GM23248 (cell line): ENCODE measurements at regions not wholly inside any gene's neighbourhood (a gene's known extent, or its start where the extent isn't known, plus 50 kb on each side); places are given as distances from the start of the nearest gene placed in this dataset.
"Not testable (repeated sequence)": the region's sequence is repeated elsewhere in the genome, so short reads cannot be mapped to it uniquely, and the experiment has no call there.

Source experiments
- DNase-seq: peaks from one replicate; pipeline ENCODE4 v3.0.0-alpha.2; 2015
- H2AFZ ChIP-seq: fragments of 200-600 bp; sonication (generic); 2 replicates; pipeline ENCODE4 v1.6.1; 2016; ENCODE audit warnings: antibody characterized with exemption
- H3F3A ChIP-seq: fragments of 200-600 bp; sonication (generic); 2 replicates; pipeline ENCODE4 v1.6.1; 2016; ENCODE audit warnings: mild to moderate bottlenecking, antibody characterized with exemption, mixed run types; ENCODE audit not compliant: insufficient read depth
- H3K27ac ChIP-seq: fragments of 200-600 bp; sonication (generic); 2 replicates; pipeline ENCODE4 v1.5.1; 2016; ENCODE audit warnings: mild to moderate bottlenecking
- H3K27me3 ChIP-seq: fragments of 200-600 bp; sonication (generic); replicated peaks from 2 replicates; pipeline ENCODE4 v1.6.1; 2016; ENCODE audit warnings: mild to moderate bottlenecking; ENCODE audit not compliant: insufficient read depth
- H3K36me3 ChIP-seq: fragments of 200-600 bp; sonication (generic); 2 replicates; pipeline ENCODE4 v1.6.1; 2016; ENCODE audit warnings: low read depth, mild to moderate bottlenecking
- H3K4me1 ChIP-seq: fragments of 200-600 bp; sonication (generic); 2 replicates; pipeline ENCODE4 v1.6.1; 2016; ENCODE audit warnings: mild to moderate bottlenecking; ENCODE audit not compliant: insufficient read depth
- H3K4me2 ChIP-seq: fragments of 200-600 bp; sonication (generic); one replicate; pipeline ENCODE4 v1.6.1; 2016; ENCODE audit warnings: mild to moderate bottlenecking; ENCODE audit not compliant: unreplicated experiment
- H3K4me3 ChIP-seq: fragments of 200-600 bp; sonication (generic); 2 replicates; pipeline ENCODE4 v1.5.1; 2016; ENCODE audit warnings: mild to moderate bottlenecking
- H3K79me2 ChIP-seq: fragments of 200-600 bp; sonication (generic); 2 replicates; pipeline ENCODE4 v1.6.1; 2016; ENCODE audit warnings: mild to moderate bottlenecking; ENCODE audit not compliant: insufficient read depth
- H3K9ac ChIP-seq: fragments of 200-600 bp; sonication (generic); 2 replicates; pipeline ENCODE4 v1.6.1; 2016; ENCODE audit warnings: mild to moderate bottlenecking
- H3K9me2 ChIP-seq: fragments of 200-600 bp; sonication (generic); 2 replicates; pipeline ENCODE4 v1.6.1; 2016; ENCODE audit warnings: mixed run types, mild to moderate bottlenecking, moderate library complexity; ENCODE audit not compliant: insufficient read depth
- H3K9me3 ChIP-seq: fragments of 200-600 bp; sonication (generic); one replicate; pipeline ENCODE4 v1.6.1; 2017; ENCODE audit warnings: low read depth
- H4K20me1 ChIP-seq: fragments of 200-600 bp; sonication (generic); 2 replicates; pipeline ENCODE4 v1.6.0; 2016; ENCODE audit not compliant: insufficient read depth
- EZH2 ChIP-seq: fragments of 200-600 bp; sonication (generic); IDR thresholded peaks from 2 replicates; pipeline ENCODE4 v1.6.1; 2018; ENCODE audit warnings: antibody characterized with exemption, mild to moderate bottlenecking; ENCODE audit not compliant: insufficient read depth, poor library complexity, severe bottlenecking
- EZH2phosphoT487 ChIP-seq: fragments of 200-600 bp; sonication (generic); IDR thresholded peaks from 2 replicates; pipeline ENCODE4 v1.6.1; 2018; ENCODE audit warnings: antibody characterized with exemption, moderate library complexity, mild to moderate bottlenecking, low read depth; ENCODE audit not compliant: insufficient read depth
- WGBS, 2 experiments: methylation state at CpG; one replicate each; pipeline ENCODE4 v1.1.6; 2015 to 2017; ENCODE audit warnings: low lambda C conversion rate in 2 of 2, low coverage in 1 of 2; ENCODE audit errors: missing lambda C conversion rate in 2 of 2; 5-methylcytosine and 5-hydroxymethylcytosine counted together
- in situ Hi-C: fragments of 300-500 bp; cut with MboI; formaldehyde crosslinking; loops from 2 replicates; pipeline ENCODE4 v1.15.0; 2020

GRCh38 chr10:59433720-59434428 is 71.5 kb upstream of the FAM13C start:
- Histone ChIP-seq H3K4me2 (no peak overlapping the region), H4K20me1 (no peaks in the 10 kb centered on the region), H3K36me3 (no peaks in the 10 kb centered on the region), H3K9me3 (no peaks in the 10 kb centered on the region), H3K4me3 (no peak overlapping the region), H3K4me1 (0 out of 2 replicates have a peak, but pooled peaks cover 6% of the 10 kb centered on the region), H3F3A (no peaks in the 10 kb centered on the region), H3K79me2 (no peaks in the 10 kb centered on the region), H3K27me3 (no peaks in the 10 kb centered on the region; the same call in 1 of the 2 replicates), H3K9me2 (no peaks in the 10 kb centered on the region), H2AFZ (no peak overlapping the region), H3K27ac (no peak overlapping the region), H3K9ac (no peak overlapping the region)
- in situ Hi-C loops, result no loop called here
- WGBS, 2 experiments, result 94% methylated on average over 2 of the region's 2 CpGs
- no peak for TF ChIP-seq EZH2phosphoT487
- DNase-seq, result no peak

GRCh38 chr10:59432207-59432900 is 70.0 kb upstream of the FAM13C start:
- no peak overlapping the region for H3K4me2 ChIP-seq
- no peaks in the 10 kb centered on the region for H3K9me3 ChIP-seq
- H3F3A ChIP-seq, result no peaks in the 10 kb centered on the region
- H3K27me3 ChIP-seq, result no peaks in the 10 kb centered on the region; the same call in 1 of the 2 replicates
- peak; percentile 26 for DNase-seq
- no peak overlapping the region for H3K27ac ChIP-seq
- no peaks in the 10 kb centered on the region for H3K79me2 ChIP-seq
- H3K36me3 ChIP-seq, result no peaks in the 10 kb centered on the region
- TF ChIP-seq EZH2 (no peak), EZH2phosphoT487 (no peak)
- H3K9ac ChIP-seq, result no peak overlapping the region
- H3K4me3 ChIP-seq, result no peak overlapping the region
- no peaks in the 10 kb centered on the region for H3K9me2 ChIP-seq
- in situ Hi-C loops, result no loop called here
- H2AFZ ChIP-seq, result no peak overlapping the region
- 0 out of 2 replicates have a peak, but pooled peaks cover 6% of the 10 kb centered on the region for H3K4me1 ChIP-seq
- 62 to 74% methylated on average over 3 of the region's 3 CpGs for WGBS, 2 experiments
- H4K20me1 ChIP-seq, result no peaks in the 10 kb centered on the region

- H3K27ac ChIP-seq, H3K4me2 ChIP-seq, H4K20me1 ChIP-seq, in situ Hi-C loops, H3K9me2 ChIP-seq, H3K9ac ChIP-seq, H3K9me3 ChIP-seq, H3K4me1 ChIP-seq, H3K79me2 ChIP-seq, H3K4me3 ChIP-seq, H2AFZ ChIP-seq, DNase-seq, H3K36me3 ChIP-seq, H3K27me3 ChIP-seq, H3F3A ChIP-seq: not testable (repeated sequence)
- 11 to 12% methylated on average over 5 of the region's 5 CpGs for WGBS, 2 experiments
Measured at GRCh38 chr10:59413795-59414194, 51.4 kb upstream of the FAM13C start.
